SK-N-SH (cell line): ENCODE measurements at regions not wholly inside any gene's neighbourhood (a gene's known extent, or its start where the extent isn't known, plus 50 kb on each side); places are given as distances from the start of the nearest gene placed in this dataset.

Experiments used
- CTCF ChIA-PET: fragments of 300-600, 350-600 bp; formaldehyde crosslinking; extraction: SDS; loops from one replicate; lab custom pipeline; 2021; lab: Yijun Ruan, JAX
- POLR2A ChIA-PET: fragments of 350-600 bp; sonication (Branson Sonifier 250); formaldehyde crosslinking; extraction: SDS; loops from one replicate; lab custom pipeline; 2020; ENCODE audit warnings: antibody characterized with exemption, inconsistent platforms; lab: Yijun Ruan, JAX
- DNase-seq: peaks from one replicate; pipeline ENCODE4 v3.0.0; 2012
- H2AFZ ChIP-seq: fragments of 200-600 bp; sonication (generic); 2 replicates; pipeline ENCODE4 v1.8.1; 2016; ENCODE audit warnings: antibody characterized with exemption, mild to moderate bottlenecking, low read depth
- H3F3A ChIP-seq: fragments of 200-600 bp; sonication (generic); replicated peaks from 2 replicates; pipeline ENCODE3; 2016; ENCODE audit warnings: antibody characterized with exemption, mild to moderate bottlenecking; ENCODE audit not compliant: insufficient read depth
- H3K27ac ChIP-seq, 2 experiments: fragments of 200-500 bp in 1 of 2; fragments of 200-600 bp in 1 of 2; sonication (Bioruptor generic) in 1 of 2; sonication (generic), shearing (Covaris generic) in 1 of 2; 2 replicates each; pipeline versions ENCODE4 v1.5.1 to v1.6.1; 2014 to 2016; ENCODE audit warnings: low read depth in 2 of 2, inconsistent platforms in 1 of 2, low read length in 1 of 2, mild to moderate bottlenecking in 1 of 2, mixed read lengths in 1 of 2
- H3K27me3 ChIP-seq: fragments of 200-600 bp; sonication (generic), shearing (Covaris generic); 2 replicates; pipeline ENCODE4 v1.6.1; 2016; ENCODE audit warnings: mixed run types; ENCODE audit not compliant: insufficient read depth
- H3K36me3 ChIP-seq, 2 experiments: fragments of 200-500 bp in 1 of 2; fragments of 200-600 bp in 1 of 2; sonication (Bioruptor generic) in 1 of 2; sonication (generic) in 1 of 2; replicated peaks in 1 of 2; 2 replicates each; pipeline versions ENCODE3 to v1.5.1; 2014 to 2016; ENCODE audit warnings: low read length in 1 of 2, mild to moderate bottlenecking in 1 of 2; ENCODE audit not compliant: insufficient read depth in 2 of 2, control insufficient read depth in 1 of 2
- H3K4me1 ChIP-seq, 2 experiments: fragments of 200-500 bp in 1 of 2; fragments of 200-600 bp in 1 of 2; sonication (Bioruptor generic) in 1 of 2; sonication (generic), shearing (Covaris generic) in 1 of 2; 2 replicates each; pipeline versions ENCODE4 v1.5.1 to v1.6.1; 2014 to 2016; ENCODE audit warnings: low read depth in 1 of 2, low read length in 1 of 2, mixed run types in 1 of 2; ENCODE audit not compliant: insufficient read depth in 2 of 2, control insufficient read depth in 1 of 2
- H3K4me2 ChIP-seq: fragments of 200-600 bp; sonication (generic), shearing (Covaris generic); 2 replicates; pipeline ENCODE4 v1.6.1; 2017; ENCODE audit warnings: mixed run types
- H3K4me3 ChIP-seq, 2 experiments: fragments of 200-500 bp in 1 of 2; fragments of 200-600 bp in 1 of 2; sonication (Bioruptor generic) in 1 of 2; sonication (generic), shearing (Covaris generic) in 1 of 2; 2 replicates each; pipeline versions ENCODE4 v1.5.1 to v1.8.1; 2014 to 2016; ENCODE audit warnings: low read depth in 2 of 2, inconsistent platforms in 1 of 2, low read length in 1 of 2, mild to moderate bottlenecking in 1 of 2, mixed read lengths in 1 of 2, moderate library complexity in 1 of 2
- H3K79me2 ChIP-seq: fragments of 200-600 bp; sonication (generic); 2 replicates; pipeline ENCODE4 v1.8.1; 2017; ENCODE audit warnings: mild to moderate bottlenecking; ENCODE audit not compliant: insufficient read depth
- H3K9ac ChIP-seq: fragments of 200-600 bp; sonication (generic); 2 replicates; pipeline ENCODE4 v1.6.1; 2017; ENCODE audit warnings: mixed run types
- H3K9me2 ChIP-seq: fragments of 200-600 bp; sonication (generic); 2 replicates; pipeline ENCODE4 v1.6.1; 2017; ENCODE audit warnings: mixed run types
- H3K9me3 ChIP-seq: fragments of 200-600 bp; sonication (generic); 2 replicates; pipeline ENCODE4 v1.6.1; 2017; ENCODE audit warnings: mixed run types, mild to moderate bottlenecking, moderate library complexity
- H4K20me1 ChIP-seq: fragments of 200-600 bp; sonication (generic); 2 replicates; pipeline ENCODE4 v1.6.1; 2017; ENCODE audit warnings: mild to moderate bottlenecking, mixed run types; ENCODE audit not compliant: insufficient read depth
- CHD2 ChIP-seq: fragments of 150-350 bp; IDR thresholded peaks from 2 replicates; pipeline ENCODE4 v1.6.1; 2018; ENCODE audit warnings: low read length; ENCODE audit not compliant: partially characterized antibody
- ELF1 ChIP-seq: IDR thresholded peaks from 2 replicates; pipeline ENCODE4 v1.4.0; 2012
- EZH2phosphoT487 ChIP-seq: fragments of 200-600 bp; sonication (generic); IDR thresholded peaks from 2 replicates; pipeline ENCODE4 v1.6.1; 2017; ENCODE audit warnings: low read depth, mixed run types, mild to moderate bottlenecking, antibody characterized with exemption, moderate library complexity, borderline replicate concordance
- FOSL2 ChIP-seq: IDR thresholded peaks from 2 replicates; pipeline ENCODE4 v1.4.0; 2012; ENCODE audit warnings: low read depth, mild to moderate bottlenecking, moderate library complexity, borderline replicate concordance
- FOXM1 ChIP-seq: IDR thresholded peaks from 2 replicates; pipeline ENCODE4 v1.4.0; 2012; ENCODE audit warnings: low read depth, mild to moderate bottlenecking
- GABPA ChIP-seq: IDR thresholded peaks from 2 replicates; pipeline ENCODE4 v1.4.0; 2012; ENCODE audit warnings: low read depth, mild to moderate bottlenecking
- JUND ChIP-seq: IDR thresholded peaks from 2 replicates; pipeline ENCODE4 v1.4.0; 2012
- MEF2A ChIP-seq: IDR thresholded peaks from 2 replicates; pipeline ENCODE4 v1.4.0; 2012; ENCODE audit warnings: low read depth, borderline replicate concordance
- MXI1 ChIP-seq: IDR thresholded peaks from 2 replicates; pipeline ENCODE4 v1.6.1; 2012; ENCODE audit warnings: mild to moderate bottlenecking, low read depth, low read length, improper control_type of control experiment
- POLR2AphosphoS5 ChIP-seq: IDR thresholded peaks from 2 replicates; pipeline ENCODE4 v1.6.1; 2012; ENCODE audit warnings: low read depth, low read length
- RXRA ChIP-seq: IDR thresholded peaks from 2 replicates; pipeline ENCODE4 v1.4.0; 2012; ENCODE audit warnings: low read depth, mild to moderate bottlenecking, borderline replicate concordance
- SIN3A ChIP-seq: IDR thresholded peaks from 2 replicates; pipeline ENCODE4 v1.6.1; 2012; ENCODE audit warnings: low read depth, mild to moderate bottlenecking, low read length, moderate library complexity, borderline replicate concordance
- SMC3 ChIP-seq: IDR thresholded peaks from 2 replicates; pipeline ENCODE4 v1.6.1; 2012; ENCODE audit warnings: low read depth, low read length, improper control_type of control experiment
- USF2 ChIP-seq: fragments of 150-350 bp; IDR thresholded peaks from 2 replicates; pipeline ENCODE4 v1.6.1; 2017; ENCODE audit warnings: antibody characterized with exemption, low read length, low read depth, borderline replicate concordance
- YY1 ChIP-seq: IDR thresholded peaks from 2 replicates; pipeline ENCODE4 v1.4.0; 2012; ENCODE audit warnings: low read depth, mild to moderate bottlenecking
- ZBTB33 ChIP-seq: IDR thresholded peaks from 2 replicates; pipeline ENCODE4 v1.4.0; 2012; ENCODE audit warnings: low read depth, borderline replicate concordance
- WGBS: methylation state at CpG from one replicate; pipeline ENCODE4 v1.1.6; 2017; ENCODE audit warnings: low lambda C conversion rate; 5-methylcytosine and 5-hydroxymethylcytosine counted together

- Histone ChIP-seq H4K20me1 (no peaks in the 10 kb centered on the region), H3K4me1 (no peaks in the 10 kb centered on the region; a peak in 1 of 4 replicates), H3K9me3 (no peaks in the 10 kb centered on the region), H3K9ac (no peak overlapping the region), H2AFZ (no peak overlapping the region), H3K27me3 (no peaks in the 10 kb centered on the region), H3K27ac (no peak overlapping the region), H3K4me3 (no peak overlapping the region), H3K36me3 (peaks cover under 1 to 32% of the 10 kb centered on the region in 2 experiments), H3K79me2 (no peaks in the 10 kb centered on the region), H3F3A (peaks cover 3% of the 10 kb centered on the region), H3K4me2 (no peak overlapping the region), H3K9me2 (no peaks in the 10 kb centered on the region)
- TF ChIP-seq YY1, result no peak
- TF ChIP-seq SIN3A, result no peak
- no peak for TF ChIP-seq USF2
- no peak for TF ChIP-seq POLR2AphosphoS5
- no peak for TF ChIP-seq SMC3
- TF ChIP-seq RXRA, result no peak
- no peak for TF ChIP-seq MXI1
- TF ChIP-seq ZBTB33, result no peak
- TF ChIP-seq EZH2phosphoT487, result no peak
- TF ChIP-seq GABPA, result no peak
- ChIA-PET CTCF (interaction anchor here (1.1 to 1.6 kb wide), 2 partner anchors 25 to 53 kb away, joined by 3 to 7 read pairs; no protein-coding TSS in a partner anchor), POLR2A (no interaction called here)
- 91% methylated on average over 5 of the region's 11 CpGs for WGBS
- DNase-seq, result no peak
These were observed 54.5 kb downstream of the PLXNA1 start for GRCh38 chr3:127037418-127037841.

GRCh38 chr3:127037971-127038446 is 55.1 kb downstream of the PLXNA1 start:
- H3K9me2 ChIP-seq, result no peaks in the 10 kb centered on the region
- no peaks in the 10 kb centered on the region; a peak in 1 of 4 replicates for H3K4me1 ChIP-seq
- no peaks in the 10 kb centered on the region for H3K79me2 ChIP-seq
- WGBS, result 100% methylated on average over 2 of the region's 10 CpGs
- ChIA-PET POLR2A (interaction anchor here (0.8 kb wide), 1 partner anchor 14 kb away, joined by 3 read pairs; no protein-coding TSS in a partner anchor), CTCF (interaction anchor here (0.6 to 1.6 kb wide), 3 partner anchors 26 to 490 kb away, joined by 3 to 7 read pairs (median 3); no protein-coding TSS in a partner anchor)
- H3K27me3 ChIP-seq, result no peaks in the 10 kb centered on the region
- H3K4me2 ChIP-seq, result no peak overlapping the region
- no peaks in the 10 kb centered on the region for H4K20me1 ChIP-seq
- no peaks in the 10 kb centered on the region for H3K9me3 ChIP-seq
- H3K4me3 ChIP-seq, result no peak overlapping the region
- H3K9ac ChIP-seq, result no peak overlapping the region
- DNase-seq, result no peak
- H2AFZ ChIP-seq, result no peak overlapping the region
- TF ChIP-seq JUND, result no peak
- no peak for TF ChIP-seq FOSL2
- TF ChIP-seq CHD2, result no peak
- no peak for TF ChIP-seq RXRA
- no peak for TF ChIP-seq SMC3
- TF ChIP-seq ELF1, result no peak
- TF ChIP-seq FOXM1, result no peak
- TF ChIP-seq MEF2A, result no peak
- TF ChIP-seq GABPA, result no peak
- peaks cover 0 to 26% of the 10 kb centered on the region in 2 experiments for H3K36me3 ChIP-seq
- no peak overlapping the region for H3K27ac ChIP-seq
- peaks cover 3% of the 10 kb centered on the region for H3F3A ChIP-seq
